ENCODE measurements at regions not wholly inside any gene's neighbourhood (a gene's known extent, or its start where the extent isn't known, plus 50 kb on each side); places are given as distances from the start of the nearest gene placed in this dataset.

DNA sequence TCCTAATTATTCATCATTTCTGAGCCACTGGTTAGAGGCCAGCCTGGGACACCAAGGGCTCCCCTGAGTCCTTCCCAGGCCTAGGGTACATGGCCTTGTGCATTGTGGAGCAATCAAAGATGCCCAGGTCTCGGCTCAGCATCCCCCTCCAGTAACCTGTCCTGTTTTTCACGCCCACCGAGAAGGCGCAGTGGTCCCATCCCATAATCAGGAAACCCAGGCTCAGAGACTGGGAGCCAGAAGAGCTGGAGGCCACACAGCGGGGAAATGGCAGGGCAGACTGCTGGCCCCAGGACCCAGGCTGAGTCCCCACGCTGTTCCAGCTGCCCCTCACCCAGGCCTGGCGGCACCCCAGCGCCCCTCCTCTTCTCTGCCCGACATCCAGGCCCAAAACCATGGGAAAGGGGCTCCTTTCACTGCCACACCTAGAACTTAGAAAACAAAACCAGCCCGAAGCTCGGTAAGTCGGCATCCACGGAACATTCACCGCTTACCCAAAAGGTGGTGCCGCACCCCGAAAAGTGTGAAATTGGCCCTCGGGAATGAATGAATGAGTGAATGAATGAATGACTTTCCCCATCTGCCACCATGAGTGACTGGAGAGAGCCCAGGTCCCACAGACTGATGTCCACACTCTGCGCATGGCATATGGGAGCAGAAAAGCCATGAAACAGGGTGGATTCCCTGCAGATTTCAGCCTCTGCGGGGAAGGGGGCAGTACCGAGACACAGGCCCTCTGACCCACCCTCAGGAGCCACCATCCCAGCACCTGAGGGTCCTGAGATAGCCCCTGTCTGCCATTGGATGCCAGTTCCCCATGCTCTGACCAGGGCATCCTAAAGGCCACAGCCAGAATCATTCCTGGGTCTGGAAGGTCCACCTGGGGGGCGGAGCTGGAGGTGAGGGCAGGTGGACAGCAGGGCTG is 132.5 kb downstream of the OLFM1 start:
- no peak for DNase-seq (ENCODE audit: low read depth)

DNA sequence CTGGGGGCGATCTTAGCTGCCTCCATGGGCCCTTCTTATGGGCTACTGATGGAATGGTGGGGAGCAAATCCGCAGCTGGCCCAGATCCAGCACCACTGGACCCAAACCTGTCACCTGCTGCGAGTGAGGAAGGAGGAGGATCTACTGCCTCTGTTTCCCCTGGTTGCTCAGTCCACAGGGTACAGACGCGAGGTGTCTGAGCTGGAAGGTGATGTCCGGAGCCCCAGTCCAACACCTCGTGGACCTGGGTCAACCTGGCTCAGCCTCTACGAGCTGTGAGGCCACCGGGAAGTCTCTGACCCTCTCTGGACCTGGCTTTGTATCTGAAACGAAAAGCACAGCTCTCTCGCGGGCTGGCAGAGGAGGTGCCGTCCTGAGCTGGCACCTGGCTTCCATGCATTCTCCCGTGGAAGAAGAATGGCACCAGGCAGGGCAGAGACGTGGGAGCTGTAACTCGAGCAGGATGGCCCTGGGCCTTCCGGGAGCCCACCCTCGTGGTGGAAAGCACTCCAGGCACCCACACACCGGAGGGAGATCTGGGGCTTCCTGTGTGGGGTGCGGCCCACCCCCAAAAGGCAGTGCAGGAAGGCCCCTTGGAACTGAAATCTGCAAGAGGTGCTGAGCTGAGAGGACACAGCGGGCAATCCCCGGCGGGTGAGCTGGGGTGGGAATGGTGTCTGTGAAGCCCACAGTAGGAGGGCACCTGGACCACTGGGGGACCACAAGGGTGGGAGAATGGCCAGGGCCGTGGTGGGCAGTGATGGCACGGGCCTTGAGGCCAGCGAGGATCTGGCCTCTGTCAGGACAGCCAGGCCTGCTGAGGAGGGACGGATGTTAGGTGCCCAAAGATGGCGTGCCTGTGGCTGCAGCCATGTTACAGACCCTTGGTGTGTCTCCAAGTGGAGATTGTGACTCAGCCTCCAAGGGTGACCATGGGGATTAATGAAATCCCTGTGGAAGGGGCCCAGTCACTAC is 133.4 kb downstream of the OLFM1 start:
- no peak for DNase-seq (ENCODE audit: low read depth)

DNA sequence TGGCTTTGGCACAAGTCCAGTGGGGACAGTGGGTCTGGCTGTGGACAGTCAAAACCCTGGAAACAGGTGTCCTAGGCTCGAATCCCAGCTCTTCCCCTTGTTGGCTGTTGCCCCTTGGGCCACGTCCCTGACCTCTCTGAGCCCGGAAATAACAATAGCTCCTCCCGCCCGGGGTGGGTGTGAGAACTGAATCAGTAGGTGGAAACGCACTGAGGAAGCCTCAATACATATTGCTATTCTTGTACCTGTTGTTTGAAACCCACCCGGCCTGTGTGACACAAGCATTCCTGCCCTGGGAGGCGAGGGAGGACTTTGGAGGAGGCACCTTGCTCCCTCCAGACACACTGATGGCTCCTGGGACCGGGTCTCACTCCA is 134.1 kb downstream of the OLFM1 start:
- no peak for DNase-seq (ENCODE audit: low read depth)

DNA sequence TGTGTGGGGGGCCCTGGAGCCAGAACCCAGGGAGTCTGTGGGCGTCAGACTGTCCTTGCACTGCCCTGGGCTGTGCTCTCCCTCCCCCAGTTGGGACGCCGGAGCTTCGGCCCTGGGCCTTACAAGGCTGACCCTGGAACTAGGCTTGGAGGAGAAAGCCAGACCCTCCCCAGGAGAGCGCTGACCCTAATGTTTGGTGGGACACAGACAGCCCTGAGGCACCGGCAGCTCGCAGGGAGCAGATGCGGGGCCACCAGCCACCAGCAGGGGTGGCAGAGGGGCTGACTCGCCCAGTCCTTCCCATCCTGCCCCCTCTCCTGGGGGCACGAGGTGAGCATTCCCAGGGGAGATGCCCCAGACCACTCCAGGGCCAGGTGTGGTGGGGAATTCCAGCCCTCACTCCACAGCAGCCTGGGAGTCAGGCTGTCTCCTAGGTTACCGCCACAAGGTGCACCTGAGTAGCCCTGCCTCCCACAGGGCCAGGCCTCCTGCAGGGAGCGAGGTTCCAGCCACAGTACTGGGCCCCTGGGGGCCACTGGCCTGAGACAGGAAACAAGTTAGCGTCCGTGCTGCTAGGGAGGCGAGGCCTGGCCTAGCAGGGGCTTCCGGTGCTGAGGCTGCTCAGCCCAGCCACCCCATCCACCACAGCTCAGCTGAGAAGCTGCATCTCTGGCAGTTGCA is 134.6 kb downstream of the OLFM1 start:
- no peak for DNase-seq (ENCODE audit: low read depth)

DNA sequence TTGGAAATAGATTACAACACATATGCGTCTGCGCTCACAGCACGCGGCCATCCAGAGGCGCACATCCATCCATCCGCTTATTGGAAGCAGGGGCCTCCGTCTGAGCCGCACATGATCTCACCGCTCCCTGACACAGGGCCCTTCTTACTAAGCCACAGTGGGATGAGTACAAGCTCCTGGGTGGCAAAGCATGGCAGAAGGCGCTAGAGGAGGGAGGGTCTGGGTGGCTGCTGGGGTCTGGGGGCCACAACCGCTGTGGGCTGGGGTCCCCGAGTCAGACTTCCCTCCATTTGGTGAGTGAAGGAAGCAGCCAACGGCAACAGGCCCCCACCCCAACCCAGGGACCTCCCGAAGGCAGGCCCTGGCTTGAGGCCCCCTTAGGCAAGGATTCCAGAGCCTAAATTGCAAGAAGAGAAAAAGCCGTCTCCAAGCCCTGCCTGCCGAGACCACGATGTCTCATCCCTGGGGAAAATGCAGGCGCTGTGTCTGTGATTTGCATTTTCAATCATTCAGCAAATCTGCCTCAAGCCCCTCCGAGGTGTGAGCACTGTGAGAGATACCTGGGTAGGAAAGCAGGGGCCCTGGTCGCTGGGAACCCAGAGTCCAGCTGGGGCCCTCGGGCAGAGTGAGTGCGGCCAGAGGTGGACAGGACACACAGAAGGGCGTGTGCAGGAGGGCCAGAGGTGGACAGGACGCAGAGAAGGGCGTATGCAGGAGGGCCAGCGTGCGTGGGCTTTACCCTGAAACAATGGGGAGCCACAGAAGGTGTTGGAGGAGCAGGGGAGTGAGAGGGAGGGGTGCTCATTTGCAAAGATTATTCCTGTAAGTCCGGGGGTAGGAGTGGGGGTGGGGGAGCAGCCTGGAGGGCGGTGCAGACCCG is 135.7 kb downstream of the OLFM1 start:
- DNase-seq (ENCODE audit: low read depth), result no peak

DNA sequence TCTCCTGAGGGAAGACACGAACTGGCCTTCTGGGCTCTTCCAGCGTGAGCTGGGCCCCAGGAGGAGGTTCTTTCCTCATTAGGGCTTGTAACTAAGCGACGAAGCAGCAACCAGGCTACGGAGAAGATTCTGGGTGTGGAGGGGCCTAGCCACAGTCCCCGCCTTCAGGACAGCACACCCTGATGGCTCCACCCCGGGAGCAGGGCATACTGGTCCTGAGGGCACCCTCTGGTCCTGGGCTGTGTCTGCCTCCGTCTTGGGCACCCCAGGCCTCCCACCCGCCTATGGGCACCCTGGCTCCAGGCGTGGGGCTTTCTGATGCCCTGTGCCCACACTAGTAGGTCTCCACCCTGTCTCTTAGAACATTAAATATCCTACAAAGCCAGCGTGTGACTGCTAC is 136.4 kb downstream of the OLFM1 start:
- DNase-seq (ENCODE audit: low read depth), result no peak

DNA sequence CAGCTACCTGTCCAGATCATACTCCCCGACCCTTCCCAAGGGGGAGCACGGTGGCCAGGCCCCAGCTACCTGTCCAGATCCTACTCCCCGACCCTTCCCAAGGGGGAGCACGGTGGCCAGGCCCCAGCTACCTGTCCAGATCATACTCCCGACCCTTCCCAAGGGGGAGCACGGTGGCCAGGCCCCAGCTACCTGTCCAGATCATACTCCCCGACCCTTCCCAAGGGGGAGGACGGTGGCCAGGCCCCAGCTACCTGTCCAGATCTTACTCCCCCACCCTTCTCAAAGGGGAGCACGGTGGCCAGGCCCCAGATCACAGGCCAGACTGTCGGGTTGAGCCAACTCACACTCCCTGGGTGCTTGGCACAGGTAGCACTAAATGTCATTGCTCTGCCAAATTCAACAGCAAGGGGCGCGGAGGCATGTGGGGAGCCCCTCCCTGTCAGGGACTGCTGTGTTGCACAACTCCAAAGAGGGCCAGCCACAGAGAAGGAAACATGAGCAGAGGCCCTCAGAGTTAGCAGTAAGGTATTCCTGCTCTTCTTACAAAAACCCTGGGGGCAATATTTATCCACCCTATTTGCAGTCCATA is 136.9 kb downstream of the OLFM1 start:
- no peak for DNase-seq (ENCODE audit: low read depth)

DNA sequence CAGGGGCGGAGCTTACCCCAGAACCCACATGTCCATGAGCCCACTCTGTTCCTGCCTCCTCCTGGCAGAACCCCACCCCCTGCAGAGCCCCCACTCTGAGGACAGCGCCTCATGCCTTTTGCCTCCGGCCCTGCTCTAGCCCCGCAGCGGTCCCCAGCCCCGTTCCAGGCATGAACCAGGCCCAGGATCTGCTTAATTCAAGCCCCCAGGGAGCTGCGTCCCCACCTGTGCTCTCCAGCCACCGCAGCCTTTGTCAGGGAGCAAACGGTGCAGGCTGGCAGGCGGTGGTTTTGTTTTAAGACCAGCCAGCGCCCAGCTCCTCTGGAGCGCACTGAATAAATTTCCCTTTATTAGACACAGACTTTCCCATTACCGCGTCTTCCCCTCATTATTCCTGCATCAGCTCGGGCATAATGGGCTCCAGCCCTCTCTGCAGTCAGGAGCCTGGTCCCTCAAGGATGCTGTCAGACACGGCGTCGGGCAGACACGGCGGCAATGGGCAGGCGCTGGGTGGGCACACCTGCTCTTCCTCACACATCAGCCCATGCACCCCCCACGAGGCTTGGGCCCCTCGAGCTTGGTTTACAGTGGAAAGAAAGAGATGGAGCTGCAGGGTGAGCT is 137.6 kb downstream of the OLFM1 start:
- DNase-seq (ENCODE audit: low read depth), result no peak

DNA sequence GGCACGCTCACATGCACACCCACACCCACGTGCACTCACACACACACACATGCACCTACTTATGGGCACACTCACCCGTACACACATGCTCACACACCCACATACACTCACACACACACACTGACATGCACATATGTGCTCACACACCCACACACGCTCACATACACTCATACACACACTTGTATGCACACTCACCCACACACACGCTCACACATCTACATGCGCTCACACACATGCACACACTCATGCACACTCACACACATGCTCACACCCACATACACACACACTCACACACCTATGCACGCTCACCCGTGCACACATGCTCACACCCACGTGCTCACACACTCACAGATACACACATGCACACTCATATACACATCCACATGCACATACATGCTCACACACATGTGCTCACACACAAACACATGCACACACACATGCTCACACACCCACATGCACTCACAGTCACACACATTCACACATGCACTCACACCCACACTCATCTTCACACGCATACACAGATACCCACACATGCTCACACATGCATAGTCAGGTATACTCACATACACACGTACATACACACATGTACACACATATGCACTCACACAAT is 138.3 kb downstream of the OLFM1 start:
- no peak for DNase-seq (ENCODE audit: low read depth)

DNA sequence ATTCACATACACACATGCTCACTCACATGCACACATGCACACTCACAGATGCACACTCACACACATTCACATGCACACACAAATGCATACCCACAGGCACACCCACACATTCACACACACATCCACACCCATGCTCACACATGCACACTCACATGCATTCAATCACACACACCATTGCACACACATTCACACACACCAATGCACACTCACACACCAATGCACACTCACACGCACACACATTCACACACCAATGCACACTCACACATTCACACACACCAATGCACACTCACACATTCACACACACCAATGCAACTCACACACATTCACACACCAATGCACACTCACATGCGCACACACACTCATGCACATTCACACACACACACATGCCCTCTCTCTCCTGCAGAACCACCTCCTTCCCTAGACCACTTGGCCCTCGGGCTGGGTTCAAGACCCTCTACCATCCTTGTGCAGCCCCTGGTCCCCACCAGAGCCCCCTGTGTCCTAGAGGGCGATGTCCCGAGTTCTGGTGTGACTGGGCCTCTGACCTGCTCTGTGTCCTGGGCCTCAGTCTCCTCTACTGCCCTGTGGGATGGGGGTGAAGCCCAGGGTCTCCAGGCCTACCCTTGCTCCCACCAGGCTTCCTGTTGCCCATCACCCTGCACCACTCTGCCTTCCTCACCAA is 139.0 kb downstream of the OLFM1 start:
- DNase-seq (ENCODE audit: low read depth), result no peak

DNA sequence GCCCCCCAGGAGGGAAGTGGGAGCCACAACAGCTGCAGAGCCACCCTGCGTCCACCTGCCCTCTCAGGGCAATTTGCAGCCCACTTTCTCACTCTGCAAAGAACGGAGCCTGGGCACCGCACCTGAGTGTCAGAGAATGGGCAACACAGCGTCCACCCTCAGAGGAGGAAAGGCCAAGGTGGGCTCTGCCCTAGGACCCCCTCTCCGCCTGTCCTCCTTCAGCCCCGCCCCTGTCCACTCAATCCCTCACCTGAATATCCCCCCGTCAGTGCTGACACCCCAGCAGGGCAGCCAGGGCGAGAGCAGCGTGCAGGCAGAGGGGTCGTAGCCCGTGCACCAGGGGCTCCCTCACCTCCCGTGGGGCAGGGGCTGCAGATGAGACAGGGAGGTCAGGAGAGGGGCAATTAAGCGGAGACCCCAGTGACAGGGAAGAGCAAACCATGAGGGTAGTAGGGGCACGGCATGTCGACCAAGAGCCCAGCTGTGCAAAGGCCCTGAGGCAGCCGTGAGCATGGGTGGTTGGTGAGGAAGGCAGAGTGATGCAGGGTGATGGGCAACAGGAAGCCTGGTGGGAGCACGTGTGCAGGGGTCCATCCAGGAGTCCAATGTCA is 140.3 kb downstream of the OLFM1 start:
- DNase-seq (ENCODE audit: low read depth), result no peak

DNA sequence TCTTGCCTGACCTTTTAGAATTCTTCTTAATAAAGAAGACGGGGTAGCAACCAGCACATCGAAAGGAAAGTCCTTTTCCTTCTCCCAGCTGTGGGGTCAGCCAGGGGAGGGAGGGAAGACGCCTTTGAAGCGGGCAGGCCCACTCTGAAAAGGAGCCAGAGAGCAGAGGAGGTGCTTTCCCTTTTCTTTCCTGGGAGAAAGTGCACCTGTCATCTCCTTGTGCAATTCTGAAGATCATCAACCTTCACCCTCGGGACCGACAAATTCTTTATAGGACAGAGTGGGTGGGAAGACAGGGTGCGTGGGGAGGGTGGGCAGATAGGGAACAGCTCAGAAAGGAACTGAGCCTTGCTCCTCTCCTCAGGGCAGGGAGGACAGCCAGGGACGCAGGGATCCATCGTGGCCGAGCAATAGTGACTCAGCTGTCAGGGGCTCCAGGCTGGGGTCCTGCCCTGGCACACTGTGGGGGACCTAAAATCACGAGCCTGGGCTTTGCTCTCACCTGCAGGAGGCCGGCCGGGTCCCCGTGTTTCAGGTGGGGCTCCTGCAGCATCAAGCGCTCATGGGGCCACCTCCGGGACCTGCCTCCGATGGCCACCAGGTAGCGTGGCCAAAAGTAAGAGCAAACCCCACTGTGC is 141.0 kb downstream of the OLFM1 start:
- DNase-seq (ENCODE audit: low read depth), result no peak

DNA sequence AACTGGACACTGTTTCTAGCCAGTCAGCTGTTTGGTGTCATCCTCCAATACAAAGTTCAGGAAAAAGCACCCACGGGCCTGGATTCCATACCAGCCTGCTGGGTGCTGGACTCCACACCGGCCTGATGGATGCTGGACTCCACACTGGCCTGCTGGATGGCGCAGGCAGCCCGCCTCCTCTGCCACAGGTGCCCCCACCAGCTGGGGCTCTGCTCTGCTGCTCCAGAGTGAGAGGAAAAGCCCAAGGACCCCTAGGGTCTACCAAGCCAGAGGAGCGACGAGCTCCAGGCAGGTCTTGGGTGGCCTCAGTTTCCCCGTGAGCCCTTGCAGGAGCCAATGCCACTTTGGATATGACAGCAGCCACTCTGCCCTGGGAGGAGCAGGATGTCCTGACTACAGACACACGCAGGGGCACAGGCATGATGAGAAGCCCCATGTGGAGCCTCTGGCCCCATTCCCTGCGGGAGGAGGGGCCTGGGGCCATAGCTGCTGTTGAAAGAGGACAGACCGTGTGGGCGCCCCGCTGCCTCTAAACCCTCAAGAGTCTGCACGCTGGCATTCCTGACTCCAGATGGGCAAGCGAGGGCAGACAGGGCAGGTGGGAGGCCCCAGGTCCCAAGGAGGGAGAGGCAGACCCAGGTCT is 141.6 kb downstream of the OLFM1 start:
- DNase-seq (ENCODE audit: low read depth), result no peak

DNA sequence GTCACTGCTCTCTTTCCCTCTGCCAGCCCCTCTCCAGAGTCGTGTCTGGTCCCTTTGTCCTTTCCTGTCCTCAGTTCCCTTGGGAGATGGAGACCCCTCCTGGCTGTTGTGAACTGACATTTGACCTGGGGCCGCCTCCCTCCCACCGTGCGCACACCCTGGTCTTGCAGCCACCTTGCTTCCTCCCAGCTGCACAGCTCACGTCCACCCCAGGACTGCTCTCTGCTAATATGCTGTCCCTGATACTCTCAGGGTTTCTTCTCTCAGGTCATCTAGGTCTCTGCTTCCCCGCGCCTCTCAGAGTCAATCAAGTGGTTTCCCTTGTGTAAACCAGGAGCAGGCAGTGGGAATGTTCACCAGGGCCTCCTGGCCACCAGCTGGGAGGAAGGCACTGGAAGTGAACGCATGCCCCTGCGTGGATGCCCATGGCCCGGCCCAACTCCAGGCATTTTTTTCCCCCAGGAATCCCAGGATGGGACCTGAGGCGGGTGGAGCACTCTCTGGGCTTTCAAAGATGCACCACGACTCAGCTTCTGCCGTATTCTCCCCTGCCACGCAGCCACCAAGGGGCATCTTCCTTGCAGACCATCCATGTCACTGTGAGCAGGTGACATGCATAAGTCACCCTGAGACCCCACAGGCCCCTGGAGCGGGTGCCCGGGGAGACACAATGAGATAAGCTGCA is 142.4 kb downstream of the OLFM1 start:
- DNase-seq (ENCODE audit: low read depth), result no peak

DNA sequence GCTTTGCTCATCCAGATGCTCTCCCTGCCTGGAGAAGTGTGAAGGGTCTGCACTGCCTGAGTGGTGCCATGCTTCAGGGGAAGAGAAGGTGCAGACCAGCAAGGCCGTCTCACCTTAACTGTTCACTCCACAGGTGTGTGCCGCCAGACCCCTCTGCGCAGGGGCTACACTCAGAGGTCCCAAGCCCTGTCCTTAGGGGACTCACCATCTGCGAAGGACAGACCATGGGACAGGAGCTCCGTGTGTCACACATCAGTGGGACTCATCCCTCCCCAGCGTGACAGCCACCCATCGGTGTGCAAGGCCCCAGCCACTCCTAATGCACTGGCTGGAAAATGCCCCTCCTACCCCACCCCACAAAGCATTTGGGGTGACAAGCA is 142.9 kb downstream of the OLFM1 start:
- no peak for DNase-seq (ENCODE audit: low read depth)

DNA sequence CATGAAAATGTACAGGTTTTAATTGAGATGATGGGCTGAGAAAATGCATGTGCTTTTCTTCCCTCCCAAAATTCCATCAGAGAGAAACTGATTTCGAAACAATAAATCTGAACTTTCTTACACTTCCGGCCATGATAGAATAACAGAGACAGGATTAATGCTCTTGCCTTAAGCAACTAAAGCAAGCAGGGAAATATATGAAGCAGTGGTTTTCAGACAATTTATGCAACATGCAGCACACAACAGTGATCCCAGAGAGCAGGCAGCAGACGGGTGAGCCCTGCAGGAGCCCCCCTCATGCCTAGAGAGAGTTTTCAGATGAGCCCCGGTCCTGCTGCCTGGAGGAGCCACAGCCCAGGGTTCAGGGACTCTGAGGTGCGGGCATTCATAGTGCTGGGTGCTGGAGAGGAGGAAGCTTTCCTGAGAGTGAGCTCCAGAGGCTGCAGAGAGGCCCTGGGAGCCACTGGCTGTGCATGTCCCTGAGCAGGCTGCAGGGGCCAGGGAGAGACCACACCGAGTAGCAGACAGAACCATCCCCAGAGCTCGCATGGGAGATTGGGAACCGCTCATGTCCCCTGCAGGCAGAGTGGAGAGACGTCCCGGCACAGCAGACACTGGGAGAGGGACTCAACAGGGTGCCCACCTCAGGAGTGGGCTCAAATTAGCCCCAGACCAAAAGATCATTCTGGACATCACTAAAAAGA is 143.5 kb downstream of the OLFM1 start:
- DNase-seq (ENCODE audit: low read depth), result no peak
